ENCODE measurements at regions not wholly inside any gene's neighbourhood (a gene's known extent, or its start where the extent isn't known, plus 50 kb on each side); places are given as distances from the start of the nearest gene placed in this dataset.

DNA sequence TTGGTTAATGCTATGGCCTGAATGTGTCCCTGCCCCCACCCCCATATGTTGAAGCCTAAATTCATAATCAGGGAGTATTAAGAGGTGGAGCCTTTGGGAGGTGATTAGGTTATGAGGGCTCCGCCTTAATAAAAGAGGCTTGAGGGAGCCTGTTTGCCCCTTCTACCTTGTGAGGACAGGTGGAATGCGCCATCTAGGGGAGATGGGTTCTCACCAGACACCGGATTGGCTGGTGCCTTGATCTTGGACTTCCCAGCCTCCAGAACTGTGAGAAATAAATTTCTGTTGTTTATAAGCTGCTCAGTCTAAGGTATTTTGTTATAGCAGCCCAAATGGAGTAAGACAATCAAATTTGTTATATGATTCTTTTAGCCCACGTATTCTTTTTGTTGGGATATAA is 148.3 kb downstream of the PTCSC3 start:
- DNase-seq: no peak

DNA sequence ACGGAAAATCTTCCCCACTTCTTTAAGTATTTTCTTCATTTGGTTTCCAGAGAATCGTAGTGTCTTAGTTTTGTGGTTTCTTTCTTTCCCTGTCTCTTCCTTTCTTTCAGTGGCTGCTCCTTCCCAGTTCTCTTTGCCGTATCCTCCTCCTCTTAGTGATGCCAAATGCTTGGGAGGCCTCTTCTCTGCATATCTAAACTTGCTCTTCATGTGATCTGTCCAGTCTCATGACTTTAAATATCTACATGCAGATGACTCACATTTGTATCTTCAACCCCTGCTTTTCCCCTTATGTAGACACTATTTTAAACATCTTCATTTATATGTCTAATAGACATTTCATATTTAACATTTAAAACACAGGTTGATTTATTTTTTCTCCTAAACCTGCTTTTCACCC is 149.2 kb downstream of the PTCSC3 start:
- no peak for DNase-seq

DNA sequence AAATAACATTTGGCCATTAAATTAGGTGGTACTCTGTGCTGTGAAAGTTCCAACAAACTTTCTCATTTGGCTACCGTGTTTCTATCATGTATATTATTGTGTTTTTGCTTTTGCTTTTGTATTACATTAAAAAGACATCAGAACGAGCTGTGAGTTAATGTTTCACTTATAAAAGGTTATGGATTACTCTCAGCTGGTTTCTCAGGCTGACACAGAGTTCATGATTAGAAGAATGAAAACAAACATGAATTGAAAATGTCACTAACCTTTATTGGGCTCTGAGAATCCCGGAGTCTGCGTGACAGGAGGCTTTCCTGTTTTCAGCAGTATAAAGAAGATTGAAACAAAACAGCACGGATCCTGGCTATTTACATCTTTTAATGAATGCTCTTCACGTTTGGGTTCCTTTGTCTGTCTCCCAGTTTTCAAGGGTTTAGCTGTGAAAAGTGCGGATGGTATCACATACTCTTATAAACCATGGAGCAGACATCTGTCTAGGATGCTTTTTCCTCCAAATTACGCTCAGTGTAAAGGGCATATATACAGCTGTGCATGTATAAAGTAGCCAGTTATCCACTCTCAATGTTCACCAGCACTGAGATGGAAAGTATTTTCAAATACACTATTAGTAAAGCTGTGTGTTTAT is 153.6 kb downstream of the PTCSC3 start:
- no peak for DNase-seq

DNA sequence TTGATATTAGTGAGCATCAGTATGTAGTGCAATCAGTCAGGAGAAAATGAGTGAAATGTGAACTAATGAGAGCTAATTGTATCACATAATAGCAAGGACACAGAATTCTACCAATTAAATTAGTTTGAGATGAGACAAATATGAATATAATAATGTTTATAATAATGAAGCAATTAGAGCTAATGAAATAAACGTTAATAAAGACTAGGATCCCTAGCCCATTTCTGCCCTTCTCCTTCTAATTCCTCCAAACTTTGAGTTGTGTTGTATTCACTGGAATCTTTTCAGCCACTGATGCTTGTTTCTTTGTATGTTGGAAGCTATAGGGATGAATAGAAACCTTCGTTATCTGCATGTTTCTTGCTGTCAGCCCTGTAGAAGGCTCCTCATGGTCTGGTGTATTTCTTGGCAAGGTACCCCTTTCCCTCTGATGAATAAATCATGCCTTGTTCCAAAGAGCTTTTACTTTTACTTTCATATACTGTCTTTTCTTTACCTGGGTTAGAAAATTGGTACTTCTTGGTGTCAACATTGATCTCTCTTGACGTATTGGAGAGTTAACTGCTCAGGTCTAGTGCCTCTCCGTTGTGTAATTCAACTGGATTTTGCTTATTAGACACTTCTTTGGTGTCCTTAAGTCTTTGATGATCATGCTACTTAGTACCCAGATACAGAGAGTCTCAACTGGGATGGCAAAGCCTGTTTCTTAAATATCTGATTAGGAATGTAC is 154.8 kb downstream of the PTCSC3 start:
- no peak for DNase-seq

DNA sequence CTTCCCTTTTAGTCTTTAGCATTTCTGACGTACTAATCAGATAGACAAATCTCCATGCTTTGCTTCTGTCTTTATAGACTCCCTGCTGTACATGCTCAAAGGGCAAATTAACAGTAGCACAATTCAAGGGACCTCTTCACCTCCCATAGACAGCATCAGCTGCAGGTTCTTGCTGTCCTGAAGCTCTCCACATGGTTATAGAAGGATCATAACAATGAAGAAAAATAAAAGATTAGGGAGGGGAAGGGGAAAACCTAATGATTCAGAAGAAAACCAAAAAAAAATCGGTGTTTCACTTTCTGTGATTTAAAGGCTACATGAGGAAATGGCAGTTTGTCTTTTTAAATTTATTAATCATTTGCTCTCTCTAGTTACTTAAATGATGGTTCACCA is 155.5 kb downstream of the PTCSC3 start:
- DNase-seq: no peak

DNA sequence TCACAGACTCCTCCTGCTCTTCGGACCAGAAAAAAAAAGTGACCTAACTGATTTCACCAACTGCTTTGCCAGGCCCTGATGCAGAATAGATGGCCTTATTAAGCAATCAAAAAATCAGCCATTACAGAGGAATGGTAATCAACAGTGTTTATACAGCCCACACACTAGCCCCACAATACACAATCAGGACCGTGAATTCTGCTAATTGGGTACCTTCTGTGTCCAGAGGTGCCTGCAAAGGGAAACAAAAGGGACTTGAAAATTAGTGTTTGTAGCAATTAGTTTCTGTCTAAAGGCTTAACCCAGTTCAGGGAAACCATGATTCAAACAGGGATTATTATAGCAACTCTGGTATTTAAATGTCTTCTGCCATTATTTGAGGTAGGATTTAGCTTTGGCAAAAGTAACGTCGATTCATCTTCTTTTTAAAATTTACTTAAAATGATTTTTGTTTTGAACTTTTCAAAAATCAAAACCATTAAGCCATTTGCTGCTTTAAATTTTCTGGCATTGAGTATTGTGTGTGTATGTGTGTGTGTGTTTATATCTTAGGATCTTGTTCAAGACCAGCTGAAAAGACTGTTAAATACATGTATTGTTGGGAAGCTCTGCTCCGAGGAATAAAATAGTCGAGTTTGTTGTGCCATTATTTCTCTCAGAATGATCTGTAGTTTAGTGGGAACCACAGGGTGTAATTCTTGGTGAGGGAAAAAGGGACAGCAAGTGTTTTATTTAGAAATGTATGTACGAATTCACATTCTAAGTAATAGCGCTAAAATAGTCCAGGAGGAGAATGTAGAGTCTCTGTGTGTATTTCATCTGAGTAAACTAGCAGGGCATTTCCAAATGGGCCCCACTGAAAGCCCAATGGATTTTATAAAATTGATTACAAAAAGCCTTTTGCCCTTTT is 156.1 kb downstream of the PTCSC3 start:
- no peak for DNase-seq

DNA sequence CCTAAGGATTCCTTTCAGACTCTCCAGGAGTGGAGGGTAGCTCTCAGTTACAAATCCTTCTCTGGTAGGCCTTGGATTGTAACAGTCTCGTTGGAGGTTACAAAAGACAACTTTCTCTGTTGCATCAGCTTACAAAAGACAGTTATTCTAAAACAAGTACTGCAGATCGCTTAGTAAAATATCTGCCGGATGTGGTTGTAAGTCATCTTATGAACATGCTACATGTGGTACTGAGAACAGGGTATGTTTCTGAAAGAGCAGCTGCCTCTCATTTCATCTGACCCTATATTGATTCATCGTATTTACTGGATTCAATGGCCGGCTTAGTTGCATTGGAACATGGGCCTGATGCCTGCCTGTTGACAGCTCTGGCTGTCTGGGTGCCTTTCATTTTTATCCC is 157.4 kb downstream of the PTCSC3 start:
- no peak for DNase-seq

DNA sequence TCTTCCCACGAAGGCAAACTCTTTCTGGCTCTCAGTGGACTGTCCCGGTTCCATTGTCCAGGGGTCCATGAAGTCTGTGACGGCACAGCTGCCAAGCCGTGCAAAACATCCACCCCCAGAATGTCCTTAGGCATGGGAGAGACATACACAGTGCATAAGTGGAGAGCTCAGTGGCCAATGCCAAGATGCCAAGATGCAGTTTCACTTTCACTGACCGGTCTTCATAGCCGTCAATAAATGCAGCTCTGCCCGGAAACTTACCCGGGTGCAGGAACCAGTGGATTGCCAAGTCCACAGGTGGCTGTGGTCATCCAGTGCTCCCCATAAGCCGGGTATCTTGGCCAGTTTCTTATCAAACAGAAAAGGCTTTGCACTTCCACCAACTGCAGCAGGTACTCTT is 162.3 kb downstream of the PTCSC3 start:
- DNase-seq: no peak

DNA sequence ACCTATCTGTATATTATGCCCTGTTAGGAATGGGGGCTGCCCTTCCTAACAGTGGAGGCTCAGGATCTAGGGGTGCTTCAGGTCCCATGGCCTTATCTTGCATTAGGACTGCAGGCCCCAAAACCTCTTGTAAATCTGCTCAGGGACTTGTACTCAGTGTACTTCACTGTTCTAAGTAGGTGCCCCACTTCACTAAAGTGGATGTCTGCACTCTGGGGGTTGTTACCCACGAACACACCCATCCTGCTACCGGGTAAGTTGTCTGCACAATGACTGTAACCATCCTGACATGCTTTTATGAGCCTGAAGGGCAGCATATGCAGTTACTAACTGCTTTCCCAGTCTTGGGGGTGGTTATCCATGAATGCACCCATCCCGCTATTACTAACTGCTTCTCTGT is 163.0 kb downstream of the PTCSC3 start:
- no peak for DNase-seq

DNA sequence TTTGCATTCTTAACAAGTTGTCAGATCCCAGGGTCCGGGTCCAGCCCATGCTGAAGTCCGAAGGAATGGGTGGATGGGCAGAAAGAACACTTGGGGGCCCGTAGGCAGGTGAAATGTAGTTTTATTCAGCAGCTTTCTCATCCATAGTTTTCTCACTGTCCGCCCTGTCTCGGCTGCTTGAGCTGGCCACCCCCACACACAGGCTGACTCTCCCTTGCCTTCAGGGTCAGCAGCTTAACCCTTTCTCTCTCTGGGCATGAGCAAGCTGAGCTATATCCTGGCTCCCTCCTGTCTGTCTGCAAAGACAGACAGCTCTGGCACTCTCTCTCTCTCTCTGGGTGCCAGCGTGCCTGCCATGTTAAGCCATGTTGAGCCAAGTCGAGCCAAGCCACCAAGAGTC is 163.9 kb downstream of the PTCSC3 start:
- no peak for DNase-seq

DNA sequence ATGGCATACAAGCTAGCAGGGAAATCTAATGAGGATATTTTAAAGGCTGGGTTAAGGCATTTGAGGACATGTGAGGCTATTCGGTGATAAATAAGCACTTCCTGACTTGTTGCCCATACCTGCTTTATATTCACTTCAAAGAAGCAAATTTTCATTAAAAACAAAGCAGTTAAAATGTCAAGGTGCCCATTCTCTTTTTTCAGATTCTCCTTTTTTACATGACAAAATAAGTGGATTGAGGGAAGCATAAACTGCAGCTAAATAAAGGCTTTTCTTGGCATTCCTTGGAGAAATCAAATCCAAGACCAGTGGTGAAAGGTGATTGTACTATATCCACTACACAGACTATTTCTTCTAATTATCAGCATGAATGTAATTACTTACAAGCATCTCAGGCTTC is 166.9 kb downstream of the PTCSC3 start:
- DNase-seq: no peak

DNA sequence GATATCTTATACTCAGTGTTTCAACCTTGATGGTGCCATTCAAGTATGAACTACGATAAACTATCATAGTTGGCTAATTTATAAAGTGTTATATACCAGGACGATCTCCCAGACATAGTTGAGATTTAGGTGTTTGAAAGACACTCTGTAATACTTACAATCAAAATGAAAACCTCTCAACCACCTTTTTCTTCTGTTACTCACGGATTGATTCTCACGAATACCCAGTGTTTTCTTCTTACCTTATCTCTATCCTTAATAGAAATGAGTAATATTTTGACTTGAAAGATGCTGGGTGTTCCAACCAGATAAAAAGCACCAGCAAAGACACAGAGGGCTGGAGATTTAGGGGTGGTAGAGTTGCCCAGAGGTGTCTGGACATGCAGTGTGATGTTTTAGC is 169.9 kb downstream of the PTCSC3 start:
- DNase-seq: no peak

DNA sequence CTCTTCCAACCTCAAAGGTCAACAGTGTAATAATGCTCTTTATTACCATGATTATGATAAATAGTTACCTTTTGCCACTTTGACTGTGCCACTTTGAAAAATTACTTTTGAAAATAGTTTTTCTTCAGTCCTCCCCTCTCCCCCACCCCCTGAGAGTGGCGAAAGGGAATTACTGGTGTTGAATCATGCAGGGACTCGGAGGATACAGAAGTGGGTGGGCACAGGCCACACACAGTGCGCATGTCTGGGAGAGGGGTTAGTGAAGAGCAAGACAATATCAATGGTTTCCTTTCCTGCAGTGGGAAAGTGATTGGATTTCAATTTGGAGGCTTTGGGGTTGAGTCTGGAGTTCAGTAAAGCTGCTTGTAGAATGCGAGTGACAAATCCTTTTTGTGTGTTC is 170.9 kb downstream of the PTCSC3 start:
- DNase-seq: no peak

DNA sequence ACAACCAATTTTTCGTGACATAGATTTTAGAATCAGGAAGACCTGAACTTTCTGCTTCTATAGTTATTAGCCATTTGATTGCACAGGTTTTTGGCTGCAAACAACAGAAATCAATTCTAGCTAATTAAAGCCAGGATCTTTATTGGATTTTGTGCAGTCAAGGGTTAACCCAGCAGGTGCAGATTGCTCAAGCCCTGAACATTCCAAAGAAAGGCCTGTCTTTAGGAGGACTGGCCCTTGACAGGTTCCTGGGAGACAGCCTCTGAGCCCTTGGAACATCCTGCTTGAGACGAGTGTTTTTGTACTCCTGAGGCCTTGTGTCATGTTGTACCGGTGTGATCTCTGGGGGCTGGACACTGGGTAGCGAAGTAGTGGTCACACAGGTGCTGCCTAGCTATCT is 174.6 kb downstream of the PTCSC3 start:
- DNase-seq: no peak

DNA sequence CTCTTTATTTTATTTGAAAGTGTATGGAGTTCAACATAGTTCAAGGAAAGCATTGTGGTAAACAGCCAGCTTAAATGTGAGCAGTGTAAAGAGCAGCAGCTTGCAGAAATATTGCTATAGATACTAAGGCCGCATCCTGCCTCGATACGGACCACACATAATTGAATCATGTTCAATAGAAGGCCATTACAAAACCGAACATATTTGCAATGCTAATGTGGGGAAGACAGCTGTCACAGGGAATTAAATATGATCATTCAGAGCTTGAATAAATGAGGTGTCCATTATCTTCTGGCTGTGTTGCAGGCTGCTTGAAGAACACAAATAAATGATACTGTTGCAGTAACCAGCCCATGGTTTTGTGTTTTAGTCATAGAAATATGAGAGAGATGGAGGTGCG is 173.2 kb downstream of the BRMS1L start:
- no peak for DNase-seq

DNA sequence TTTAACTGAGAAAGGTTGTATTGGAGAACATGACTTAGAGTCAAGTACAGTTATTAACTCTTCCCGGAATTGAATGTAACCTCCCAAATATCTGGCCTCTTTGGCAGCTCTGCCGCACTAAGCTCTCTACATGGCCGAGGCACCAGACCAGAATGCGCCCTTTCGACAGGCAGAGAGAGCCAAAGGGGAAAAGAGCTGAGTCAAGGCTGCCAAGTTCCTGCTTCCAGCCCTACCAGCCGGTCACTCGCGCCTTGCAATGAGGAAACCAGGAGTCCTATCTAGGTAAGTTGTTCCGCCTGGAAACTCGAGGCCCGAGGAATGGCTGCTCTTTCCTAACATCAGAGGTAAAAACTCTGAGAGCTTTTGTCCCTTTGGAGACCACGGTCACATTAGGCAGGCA is 172.2 kb downstream of the BRMS1L start:
- DNase-seq: no peak

DNA sequence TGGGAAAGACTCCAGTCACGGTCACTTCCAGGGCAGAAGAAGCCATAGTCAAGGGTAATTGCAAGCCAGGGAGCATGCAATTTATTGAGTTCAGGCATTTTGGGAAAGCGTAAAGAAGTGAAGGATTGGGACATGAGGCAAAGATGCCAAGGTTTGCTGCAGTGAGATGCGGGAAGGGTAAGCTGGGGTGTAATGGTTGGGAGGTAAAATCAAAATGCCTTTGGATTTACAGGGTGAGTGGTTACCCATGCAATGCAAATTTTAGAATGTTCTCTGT is 167.5 kb downstream of the BRMS1L start:
- no peak for DNase-seq

DNA sequence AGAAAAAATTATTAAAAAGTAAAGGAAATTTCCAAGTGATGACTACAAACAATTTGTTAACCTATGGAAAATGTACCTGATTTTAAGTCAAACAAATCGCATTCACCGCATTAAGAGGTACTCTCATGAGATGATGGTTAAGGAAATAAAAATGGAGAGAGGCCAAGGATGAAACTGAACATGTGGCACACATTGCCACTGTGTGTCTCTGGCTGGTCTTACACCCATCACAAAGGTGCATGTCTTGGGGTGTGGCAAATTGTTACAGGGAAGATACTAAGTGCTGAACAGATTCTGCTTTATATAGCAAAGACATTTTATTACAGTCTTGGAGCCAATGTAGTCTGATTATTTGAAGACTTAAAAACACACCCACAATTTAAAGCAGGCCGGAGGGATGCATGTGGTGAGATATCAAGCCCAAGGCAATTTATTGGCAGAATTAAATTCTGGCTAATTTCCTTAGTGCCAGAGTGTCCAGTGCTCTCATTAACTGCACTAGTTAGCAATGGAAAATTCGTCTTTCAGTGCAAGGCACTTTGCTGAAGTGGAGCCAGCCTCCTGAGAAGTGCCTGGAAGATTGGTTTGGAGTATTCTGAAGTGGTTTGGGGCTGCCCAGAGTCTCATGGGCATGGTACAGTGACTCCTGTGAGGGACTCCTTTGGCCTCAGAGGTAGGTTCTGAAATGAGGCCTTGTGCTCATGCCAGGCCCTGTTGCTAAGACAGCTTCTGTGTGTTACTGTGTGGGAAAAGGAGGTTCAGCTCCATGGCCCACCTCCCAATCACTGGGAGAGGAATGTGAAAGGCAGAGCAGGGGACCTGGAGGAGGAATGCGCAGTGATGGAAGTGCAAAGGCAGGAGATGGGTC is 166.9 kb downstream of the BRMS1L start:
- no peak for DNase-seq

DNA sequence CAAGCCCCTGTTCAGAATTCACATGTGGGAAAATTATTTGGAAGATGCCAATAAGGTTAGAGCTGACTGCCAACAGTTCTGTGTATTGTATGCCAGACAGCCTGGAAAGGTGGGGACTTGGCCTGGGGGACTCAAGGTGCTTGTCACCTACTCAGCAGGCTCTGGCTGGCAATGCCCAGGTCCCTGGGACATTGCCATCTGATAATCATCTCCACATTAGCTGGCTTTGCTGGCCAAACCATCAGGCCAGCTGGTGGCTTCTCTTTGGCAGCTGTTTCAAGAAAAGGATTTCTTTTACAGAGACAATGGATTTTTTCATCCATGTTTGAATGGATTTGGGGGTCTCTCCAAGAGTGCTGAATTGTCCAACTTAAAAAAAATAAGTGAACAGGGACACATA is 165.2 kb downstream of the BRMS1L start:
- no peak for DNase-seq

DNA sequence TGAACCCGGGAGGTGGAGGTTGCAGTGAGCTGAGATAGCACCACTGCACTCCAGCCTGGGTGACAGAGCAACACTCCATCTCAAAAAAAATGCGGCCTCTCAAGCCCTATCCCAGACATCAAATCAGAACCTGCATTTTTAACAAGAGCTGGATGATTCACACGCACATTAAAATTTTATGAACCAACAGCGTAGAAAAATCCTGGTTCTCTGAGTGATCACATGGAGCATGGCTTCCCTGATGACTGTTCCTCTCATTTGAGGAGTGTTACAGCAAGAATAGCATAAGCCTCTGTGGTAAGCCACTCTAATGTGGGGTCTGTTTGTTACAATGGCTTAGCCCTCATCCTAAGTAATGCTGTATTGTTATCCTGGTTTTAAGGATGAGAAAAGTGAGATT is 163.6 kb downstream of the BRMS1L start:
- DNase-seq: no peak

DNA sequence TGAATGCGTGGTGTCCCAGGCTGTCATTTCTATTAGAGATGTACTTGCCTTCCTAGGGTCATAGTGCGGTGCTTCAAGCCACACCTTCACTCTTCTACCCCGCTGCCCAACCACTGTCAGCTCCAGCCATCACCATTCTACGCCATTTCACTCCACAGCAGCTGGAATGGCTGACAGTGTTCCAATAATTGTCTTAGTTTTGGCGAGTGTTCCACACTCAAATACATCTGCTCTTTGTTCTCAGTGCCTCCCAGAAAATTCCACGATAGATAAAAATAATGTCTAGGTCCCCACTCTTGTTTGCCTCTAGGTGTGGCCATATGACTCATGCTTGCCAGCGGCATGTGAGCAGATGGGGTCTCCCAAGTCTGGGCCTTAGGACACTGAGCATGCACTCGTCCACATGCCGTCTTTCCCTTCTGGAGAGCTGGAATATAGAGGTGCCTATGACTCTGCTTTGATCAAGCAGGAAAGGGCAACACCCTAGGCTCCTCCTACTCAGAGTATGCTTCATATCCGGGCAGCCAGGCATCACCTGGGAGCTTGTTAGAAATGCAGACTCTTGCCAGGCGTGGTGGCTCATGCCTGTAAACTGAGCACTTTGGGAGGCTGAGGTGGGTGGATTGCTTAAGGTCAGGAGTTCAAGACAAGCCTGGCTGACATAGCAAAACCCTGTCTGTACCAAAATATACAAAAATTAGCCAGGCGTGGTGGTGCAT is 163.0 kb downstream of the BRMS1L start:
- DNase-seq: no peak

DNA sequence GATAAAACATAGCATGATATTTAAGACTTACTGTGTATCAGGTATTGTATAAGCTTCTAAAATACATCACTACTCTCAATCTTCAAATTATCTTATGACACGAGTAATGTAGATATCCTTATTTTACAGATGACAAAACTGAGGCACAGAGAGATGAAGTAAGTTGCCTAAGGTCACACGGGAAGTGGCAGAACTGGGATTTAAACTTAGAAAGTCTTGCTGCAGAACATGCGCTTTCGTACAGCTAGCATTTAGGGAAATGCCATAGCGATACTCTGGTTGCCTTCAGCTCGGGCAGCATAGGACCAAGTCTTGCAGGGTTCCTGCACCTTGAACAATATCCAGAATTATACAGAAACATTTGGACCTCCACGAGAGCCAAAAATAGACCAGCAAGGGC is 162.4 kb downstream of the BRMS1L start:
- DNase-seq: no peak

DNA sequence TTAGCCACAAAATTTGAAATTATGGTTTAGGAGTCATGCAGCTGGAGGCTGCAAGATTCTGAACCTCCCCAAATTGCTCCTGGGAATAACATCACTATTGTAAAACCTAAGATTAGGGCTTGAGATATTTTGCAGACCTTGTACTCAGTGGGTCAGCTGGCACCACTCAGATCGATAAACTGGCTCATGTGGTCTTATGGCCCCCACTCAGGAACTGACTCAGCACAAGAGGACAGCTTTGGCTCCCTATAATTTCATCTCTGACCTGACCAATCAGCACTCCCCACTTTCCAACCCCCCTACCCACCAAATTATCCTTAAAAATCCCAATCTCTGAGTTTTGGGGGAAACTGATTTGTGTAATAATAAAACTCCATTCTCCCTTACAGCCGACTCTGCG is 161.6 kb downstream of the BRMS1L start:
- no peak for DNase-seq
